HG02943 (cell line): ENCODE measurements at regions not wholly inside any gene's neighbourhood (a gene's known extent, or its start where the extent isn't known, plus 50 kb on each side); places are given as distances from the start of the nearest gene placed in this dataset.

ENCODE experiments used
- ATAC-seq: cut with Tn5 transposase; IDR thresholded peaks from one replicate; pipeline ENCODE4 v1.9.1; 2021; ENCODE audit warnings: mild to moderate bottlenecking, low read depth, moderate library complexity; ENCODE audit not compliant: unreplicated experiment

- no peak for ATAC-seq
Measured at GRCh38 chr17:72206376-72206775, 85.6 kb downstream of the SOX9 start.

DNA sequence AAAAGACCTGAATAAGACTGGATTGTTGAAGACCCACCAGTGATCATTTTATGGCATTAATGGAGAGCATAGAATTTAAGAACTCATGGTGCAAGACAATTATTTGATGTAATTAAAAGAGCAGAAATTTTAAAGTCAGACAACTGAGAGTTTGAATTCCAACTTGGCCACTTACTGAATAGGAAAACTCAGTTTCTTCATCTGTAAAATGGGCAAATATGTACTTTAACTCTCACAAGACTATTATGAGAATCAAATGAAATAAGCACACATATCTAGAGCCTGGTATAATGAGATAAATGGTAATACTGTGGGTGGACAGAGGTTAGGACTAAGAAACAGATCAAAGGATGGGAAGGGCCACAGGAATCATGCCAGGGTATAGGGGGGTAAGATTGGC, 88.0 kb downstream of the SOX9 start:
- no peak for ATAC-seq

- ATAC-seq: no peak
Measured at GRCh38 chr17:72212041-72212440, 91.2 kb downstream of the SOX9 start.

DNA sequence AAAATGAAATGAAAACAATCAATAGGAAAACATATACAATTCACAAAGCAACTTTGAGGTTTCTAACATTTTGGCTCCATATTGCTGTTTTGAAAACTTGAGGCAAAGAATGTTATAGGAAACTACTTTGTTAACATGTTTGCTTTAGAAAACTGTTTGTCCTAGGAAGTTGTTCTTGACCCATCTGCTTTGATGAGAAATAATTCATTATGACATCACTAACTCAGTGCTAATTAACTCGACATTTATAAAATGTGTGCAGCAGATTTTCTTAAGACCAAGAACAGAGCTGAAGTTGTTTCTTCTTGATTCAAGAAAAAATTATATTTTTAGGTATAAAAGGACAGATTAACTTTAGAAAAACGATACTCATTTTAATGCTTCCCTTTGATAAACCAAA, 94.7 kb downstream of the SOX9 start:
- ATAC-seq: no peak

GRCh38 chr17:72215928-72216327, 95.1 kb downstream of the SOX9 start:
- no peak for ATAC-seq

DNA sequence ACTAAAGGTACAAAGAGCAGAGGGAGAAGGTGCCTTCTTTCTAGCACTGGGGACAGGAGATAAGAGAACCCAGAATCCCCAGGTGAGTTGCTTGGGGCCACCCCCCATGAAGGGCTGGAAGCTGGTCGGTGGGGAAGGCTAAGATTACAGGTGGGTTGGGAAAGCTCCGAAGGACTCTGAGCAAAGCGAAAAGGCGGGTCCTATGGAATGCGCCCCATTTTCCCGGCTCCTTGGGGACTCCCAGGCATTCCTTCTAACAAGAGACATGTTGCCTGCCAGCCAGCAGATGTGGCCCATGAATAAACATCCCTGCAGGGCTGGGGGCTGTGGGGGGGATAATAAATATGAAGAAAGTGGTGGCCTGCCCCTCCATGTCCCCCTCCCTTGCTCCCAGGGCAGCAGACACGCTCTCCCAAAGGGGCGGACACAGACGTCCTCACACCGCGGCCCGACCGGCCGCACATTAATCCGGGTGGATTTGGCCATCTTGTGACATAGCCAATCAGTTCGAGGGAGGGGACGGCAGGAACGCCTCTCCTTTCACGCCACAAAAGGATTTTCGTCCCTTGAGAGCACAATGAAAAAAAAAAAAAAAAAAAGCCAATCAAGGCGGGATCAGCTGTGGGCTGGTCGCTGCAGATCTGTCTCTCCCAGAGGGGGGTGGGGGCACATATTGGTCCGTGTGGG, 98.5 kb downstream of the SOX9 start:
- no peak for ATAC-seq

DNA sequence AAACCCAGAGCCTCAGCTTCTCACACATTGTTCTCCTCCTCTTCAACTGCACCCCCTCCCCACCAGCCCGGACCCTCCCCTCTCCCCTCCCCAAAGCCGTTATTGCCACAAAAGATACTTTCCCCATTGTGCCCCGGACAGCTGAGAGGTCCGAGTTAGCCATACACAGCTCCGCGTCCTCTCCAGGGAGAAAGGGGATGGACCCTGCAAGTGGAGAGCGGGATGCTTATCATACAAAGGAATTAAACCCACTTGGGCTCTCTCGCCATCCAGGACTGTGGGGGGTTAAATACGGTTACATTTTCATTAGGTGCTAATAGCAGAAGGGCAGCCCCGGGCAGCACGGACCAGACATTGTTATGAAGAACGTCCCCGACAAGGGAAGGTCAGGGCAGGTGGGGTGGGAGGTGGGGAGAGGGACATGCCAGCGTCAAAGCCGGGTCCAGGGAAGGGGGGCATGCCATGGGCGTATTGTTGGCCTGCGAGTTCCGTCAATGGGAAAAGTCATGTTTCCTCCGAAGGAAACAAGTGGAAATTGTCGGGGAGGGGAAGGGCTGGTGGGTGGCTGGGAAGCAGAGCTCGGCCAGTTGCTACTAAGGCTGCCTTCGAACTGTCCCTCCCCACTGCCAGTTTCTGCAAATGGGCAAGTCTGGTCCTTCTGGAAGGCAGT, 99.1 kb downstream of the SOX9 start:
- no peak for ATAC-seq

DNA sequence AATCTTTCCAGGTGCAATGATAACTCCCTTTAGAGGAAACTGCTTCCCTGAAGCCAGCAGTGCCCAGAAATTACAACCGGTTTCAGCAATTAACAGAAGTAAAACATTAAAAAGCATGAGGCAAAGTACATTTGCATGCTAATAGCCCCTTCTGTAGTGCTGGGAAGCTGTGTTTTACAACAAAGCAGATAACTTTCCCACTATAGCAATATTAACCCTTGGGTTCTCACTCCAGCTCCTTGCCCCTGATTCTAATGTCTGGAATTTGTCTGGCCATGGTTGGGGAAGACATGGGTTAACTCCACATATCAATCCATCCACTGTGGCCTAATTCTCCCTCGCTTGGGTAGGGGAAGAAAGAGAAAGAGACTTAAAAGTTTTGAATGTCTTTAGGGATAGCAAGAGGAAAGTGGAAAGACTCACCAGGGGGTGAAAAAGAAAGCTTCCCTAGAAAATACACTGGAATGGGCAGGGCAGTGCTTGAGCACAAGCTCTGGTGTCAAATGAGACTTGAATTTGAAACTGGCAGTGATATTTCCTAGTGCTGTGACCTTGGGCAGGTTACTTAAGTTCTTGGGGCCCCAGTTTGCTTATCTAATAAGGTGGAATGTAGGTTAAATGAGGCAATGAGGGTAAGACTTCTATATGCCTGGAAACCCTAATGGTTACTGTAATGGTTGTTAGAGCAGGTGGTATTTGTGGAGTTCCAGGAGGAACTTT, 102.0 kb downstream of the SOX9 start:
- no peak for ATAC-seq

DNA sequence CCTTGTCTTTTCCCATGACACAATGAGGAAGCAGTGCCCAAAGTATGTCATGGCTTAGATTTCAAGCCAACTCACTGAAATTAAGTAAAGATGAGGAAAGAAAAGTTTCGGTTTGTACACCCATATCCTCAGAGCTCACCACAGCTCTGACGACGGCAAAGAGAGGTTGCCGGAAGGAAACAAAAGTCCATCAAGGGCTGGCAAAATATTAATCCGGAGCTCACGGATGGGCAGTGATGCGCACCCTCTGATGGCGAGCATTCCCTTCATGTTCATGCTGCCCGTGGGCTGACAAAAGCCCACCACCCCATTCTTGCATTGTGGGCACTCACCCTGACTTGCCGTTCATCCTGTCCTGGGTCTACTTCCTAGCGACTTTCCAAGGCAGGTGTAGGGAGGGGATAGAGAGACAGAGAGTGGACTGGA, 103.1 kb downstream of the SOX9 start:
- ATAC-seq: no peak

DNA sequence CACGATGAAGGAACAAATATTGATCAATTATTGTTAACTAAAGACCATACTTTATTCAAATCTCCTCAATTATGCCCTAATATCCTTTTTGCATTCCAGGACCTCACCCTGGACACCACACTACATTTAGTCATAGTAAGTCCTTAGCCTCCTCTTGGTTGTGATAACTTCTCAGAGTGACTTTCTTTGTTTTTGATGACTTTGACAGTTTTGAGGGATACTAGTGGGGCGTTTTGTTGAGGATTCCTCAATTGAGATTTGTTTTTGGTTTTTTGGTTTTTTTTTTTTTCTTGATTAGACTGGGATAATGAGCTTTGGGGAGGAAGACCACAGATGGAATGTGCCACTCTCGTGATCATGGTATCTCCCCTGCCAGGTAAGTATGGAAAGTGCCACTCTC, 105.5 kb downstream of the SOX9 start:
- no peak for ATAC-seq

DNA sequence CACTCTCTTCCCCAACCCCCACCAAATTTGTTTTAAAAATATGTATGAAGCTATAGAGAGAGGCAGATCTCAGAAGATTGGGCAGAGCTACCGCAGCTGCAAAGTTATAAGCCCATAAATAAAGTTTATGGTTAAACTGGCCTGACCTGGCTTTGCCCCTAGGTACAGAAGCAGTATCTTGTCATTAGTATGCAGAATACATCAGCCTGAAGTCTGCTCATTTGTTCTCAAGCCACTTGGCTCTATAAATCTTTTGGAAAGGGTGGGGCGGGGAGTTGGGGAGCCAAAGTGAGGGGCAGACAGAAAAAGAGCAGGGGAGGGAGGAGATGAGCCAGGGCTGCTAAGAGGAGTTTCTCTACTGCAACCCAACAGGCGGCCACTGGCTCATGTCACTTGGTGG, 113.2 kb downstream of the SOX9 start:
- ATAC-seq: no peak

DNA sequence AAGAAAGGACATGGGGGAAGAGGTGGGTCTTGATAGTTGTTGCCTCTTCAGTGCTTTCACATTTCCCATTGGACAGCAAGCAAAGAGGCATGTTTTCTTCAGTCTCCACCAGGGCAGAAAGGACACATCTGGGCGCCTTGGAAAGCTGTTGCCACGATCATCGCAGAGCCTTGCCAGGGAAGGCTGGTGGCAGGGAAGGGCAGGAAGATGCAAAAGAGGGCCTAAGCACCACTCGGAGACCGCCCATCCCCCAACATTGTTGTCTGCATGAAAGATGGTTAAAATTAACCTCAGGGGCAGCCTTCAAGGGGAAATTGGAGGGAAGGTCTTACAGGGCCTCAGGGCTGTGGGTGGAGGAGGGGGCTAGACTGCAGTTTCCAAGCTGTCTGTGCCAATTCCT, 114.2 kb downstream of the SOX9 start:
- no peak for ATAC-seq

DNA sequence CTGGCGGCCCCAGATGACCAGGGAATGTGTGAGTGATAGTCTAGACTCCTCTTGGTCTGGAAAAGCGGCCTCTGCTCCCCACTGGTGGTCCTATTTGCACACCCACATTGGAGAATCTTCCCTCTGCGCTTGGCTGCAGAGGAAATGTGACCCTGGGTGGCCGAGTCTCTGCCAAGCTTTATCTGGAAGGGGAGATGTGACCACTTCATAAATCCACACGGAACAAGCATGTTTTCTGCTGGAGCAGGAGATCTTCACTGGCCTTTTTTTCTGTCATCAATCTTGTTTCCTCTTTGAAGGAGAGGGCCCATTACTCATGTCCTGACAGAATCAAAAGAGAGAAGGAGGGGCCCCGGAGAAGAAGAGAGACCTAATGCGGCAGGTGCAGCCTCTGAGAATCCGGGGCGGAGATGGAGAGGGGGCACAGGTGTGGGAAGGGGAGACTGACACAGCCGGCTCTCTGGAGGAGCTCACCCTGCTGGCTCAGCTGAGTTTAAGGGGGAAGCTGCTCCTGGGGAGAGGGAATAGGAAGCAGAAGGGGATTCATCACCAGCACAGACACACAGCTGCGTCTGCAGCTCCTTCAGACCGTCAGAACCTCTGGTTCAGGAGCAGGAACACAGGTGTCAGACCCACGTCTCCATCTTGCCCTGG, 116.3 kb downstream of the SOX9 start:
- ATAC-seq: no peak

DNA sequence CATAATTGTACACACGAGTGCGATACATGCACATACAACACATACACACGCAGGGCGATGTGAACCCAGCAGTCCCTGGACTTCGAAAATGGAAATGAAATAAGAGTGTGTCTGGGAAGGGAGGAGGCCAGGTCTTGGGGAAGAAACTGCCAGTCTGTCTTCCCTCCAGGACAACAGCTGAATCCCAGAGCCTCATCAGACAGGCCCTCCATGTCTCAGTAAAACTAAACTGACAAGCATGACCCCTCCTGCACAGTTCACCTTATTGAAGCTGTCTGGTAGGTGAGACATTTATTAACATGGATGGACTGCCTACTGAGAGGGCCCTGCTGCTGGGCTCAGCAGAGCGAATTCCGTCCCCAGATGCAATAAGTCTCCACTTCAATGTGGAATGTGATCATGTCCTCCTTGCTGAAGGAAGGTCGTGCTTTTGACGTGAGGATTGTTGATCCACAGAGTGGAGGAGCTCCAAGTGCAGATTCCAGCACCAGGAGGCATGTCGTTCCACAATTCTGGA, 117.4 kb downstream of the SOX9 start:
- no peak for ATAC-seq

- ATAC-seq: no peak
Measured at GRCh38 chr17:72239548-72239947, 118.7 kb downstream of the SOX9 start.

GRCh38 chr17:72240333-72240732, 119.5 kb downstream of the SOX9 start:
- ATAC-seq: no peak

GRCh38 chr17:72244494-72244893, 123.7 kb downstream of the SOX9 start:
- no peak for ATAC-seq

- ATAC-seq: no peak
Measured at GRCh38 chr17:72244956-72245355, 124.1 kb downstream of the SOX9 start.

DNA sequence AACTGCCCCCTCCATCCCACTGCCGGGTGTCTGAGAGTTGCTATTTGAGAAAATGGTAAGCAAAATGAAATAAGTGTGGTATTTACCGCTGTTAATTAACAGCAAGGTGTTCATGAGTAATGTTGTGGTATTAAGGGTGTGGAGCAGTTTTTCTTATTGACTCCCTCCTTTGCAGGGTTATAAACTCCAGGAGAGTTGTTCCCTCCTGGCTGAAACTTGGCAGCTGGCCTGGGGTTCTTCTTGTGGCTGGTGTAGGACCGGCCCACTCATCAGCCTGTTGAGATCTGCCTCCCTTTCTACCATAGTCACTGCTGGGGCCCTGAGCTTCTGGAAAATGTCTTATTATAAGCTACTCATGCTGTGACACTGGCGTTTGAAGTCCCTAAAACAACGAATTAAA, 128.6 kb downstream of the SOX9 start:
- no peak for ATAC-seq

GRCh38 chr17:72250206-72250605, 129.4 kb downstream of the SOX9 start:
- ATAC-seq: no peak

DNA sequence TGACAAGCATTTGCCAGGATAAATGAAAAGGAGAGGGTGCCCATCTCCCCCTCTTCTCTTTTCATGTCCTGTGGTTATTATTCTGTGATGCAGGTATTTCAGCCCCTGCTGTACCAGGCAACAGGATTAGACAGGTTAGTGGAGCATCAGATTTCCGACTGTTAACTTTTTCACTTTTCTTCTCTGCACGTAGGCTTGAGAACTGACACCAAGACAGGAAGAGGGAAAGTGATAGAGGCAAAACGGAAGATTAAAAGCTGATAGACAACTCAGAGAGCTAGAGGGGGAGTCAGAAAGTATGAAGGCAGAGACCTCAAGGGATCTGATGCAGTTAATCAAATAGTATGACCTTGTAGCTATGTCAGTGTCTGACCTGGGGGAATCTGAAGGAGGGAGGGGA, 132.8 kb downstream of the SOX9 start:
- no peak for ATAC-seq
